CD4-positive, alpha-beta T cell (primary cell): ENCODE measurements at regions not wholly inside any gene's neighbourhood (a gene's known extent, or its start where the extent isn't known, plus 50 kb on each side); places are given as distances from the start of the nearest gene placed in this dataset.

Experiments used
- ATAC-seq: fragments of 200-7000 bp; cut with Tn5 transposase; one replicate; pipeline ENCODE4 v1.10.0; 2022; ENCODE audit warnings: mild to moderate bottlenecking; ENCODE audit not compliant: poor library complexity
- CTCF ChIA-PET: fragments of 350-600 bp; sonication (Branson Sonifier 250); formaldehyde crosslinking; loops from one replicate; lab custom pipeline; 2021; ENCODE audit warnings: antibody characterized with exemption, inconsistent platforms; lab: Charles Lee
- POLR2A ChIA-PET: fragments of 350-600 bp; sonication (Branson Sonifier 250); formaldehyde crosslinking; loops from one replicate; lab custom pipeline; 2021; ENCODE audit warnings: antibody characterized with exemption, inconsistent platforms; lab: Charles Lee
- DNase-seq, 14 experiments: peaks; one replicate each; pipeline ENCODE4 v3.0.0-alpha.2; 2013 to 2020; ENCODE audit warnings: mixed read lengths in 2 of 14
- H3K27ac ChIP-seq, 2 donors: one replicate each; pipeline versions ENCODE4 v1.5.1 to v1.7.0; 2013; ENCODE audit warnings: low read length in 2 of 2, low read depth in 1 of 2, mild to moderate bottlenecking in 1 of 2
- H3K27me3 ChIP-seq, 2 experiments: 1 replicate in 1 of 2; 2 replicates in 1 of 2; pipeline versions ENCODE4 v1.6.1 to v1.7.0; 2013; ENCODE audit warnings: low read length in 2 of 2, control low read depth in 1 of 2, mild to moderate bottlenecking in 1 of 2, moderate library complexity in 1 of 2; ENCODE audit not compliant: insufficient read depth in 2 of 2, control insufficient read depth in 1 of 2
- H3K36me3 ChIP-seq: one replicate; pipeline ENCODE4 v1.6.1; 2013; ENCODE audit warnings: low read length, control low read depth; ENCODE audit not compliant: insufficient read depth
- H3K4me1 ChIP-seq: one replicate; pipeline ENCODE4 v1.6.1; 2013; ENCODE audit warnings: low read length, control low read depth; ENCODE audit not compliant: insufficient read depth
- H3K4me3 ChIP-seq: one replicate; pipeline ENCODE4 v1.5.1; 2013; ENCODE audit warnings: mild to moderate bottlenecking, low read length, moderate library complexity
- H3K9me3 ChIP-seq, 2 experiments: 1 replicate in 1 of 2; 2 replicates in 1 of 2; pipeline versions ENCODE4 v1.6.1 to v1.7.0; 2013; ENCODE audit warnings: low read length in 2 of 2, mild to moderate bottlenecking in 2 of 2, control low read depth in 1 of 2, moderate library complexity in 1 of 2; ENCODE audit not compliant: control insufficient read depth in 1 of 2, insufficient read depth in 1 of 2
- H3K27ac Mint-ChIP-seq: one replicate; pipeline ENCODE4 v1.8.0; 2020; ENCODE audit warnings: mixed read lengths
- H3K27me3 Mint-ChIP-seq: one replicate; pipeline ENCODE4 v1.8.0; 2021; ENCODE audit warnings: mixed read lengths
- H3K36me3 Mint-ChIP-seq: one replicate; pipeline ENCODE4 v1.8.0; 2021; ENCODE audit warnings: low read depth, mixed read lengths
- H3K4me1 Mint-ChIP-seq: one replicate; pipeline ENCODE4 v1.8.0; 2021; ENCODE audit warnings: low read depth, mixed read lengths
- H3K4me3 Mint-ChIP-seq: one replicate; pipeline ENCODE4 v1.8.0; 2020; ENCODE audit warnings: mild to moderate bottlenecking, mixed read lengths
- H3K9me3 Mint-ChIP-seq: one replicate; pipeline ENCODE4 v1.8.0; 2020; ENCODE audit warnings: mixed read lengths
- intact Hi-C, 2 experiments: fragments of 100-400 bp; cut with DNase I in 1 of 2; cut with micrococcal nuclease in 1 of 2; formaldehyde crosslinking; loops; one replicate each; pipeline versions ENCODE4 v1.15.1 to v1.9.0; 2023 to 2025; cut with DNase I, micrococcal nuclease
- TF ChIP-seq, protein P1 (sequence below): fragments of 200-600 bp; IDR thresholded peaks from one replicate; pipeline ENCODE4 v1.8.0; 2022; ENCODE audit warnings: antibody characterized with exemption, mild to moderate bottlenecking

DNA sequence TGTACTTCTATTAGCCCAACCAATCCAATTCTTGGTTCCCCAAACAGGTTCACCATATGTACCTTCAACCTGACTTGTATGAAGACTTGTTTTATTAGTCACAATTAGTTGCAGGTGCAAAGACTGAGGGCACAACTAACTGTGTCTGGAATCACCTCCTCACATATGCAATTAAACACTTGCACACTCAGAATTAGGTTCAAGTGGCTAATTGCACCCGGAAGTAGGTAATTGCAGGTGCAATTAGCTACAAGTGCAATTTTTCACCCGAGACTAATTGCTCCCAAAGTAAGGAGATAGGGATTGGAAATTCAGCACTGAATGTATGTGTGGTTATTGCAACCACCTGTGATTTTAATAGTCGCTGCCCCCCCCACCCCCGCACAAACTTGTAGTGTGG, 338.9 kb downstream of the ZSWIM6 start:
- Histone ChIP-seq H3K27me3 (no peaks in the 10 kb centered on the region), H3K9me3 (no peaks in the 10 kb centered on the region), H3K4me3 (no peak overlapping the region), H3K4me1 (no peaks in the 10 kb centered on the region), H3K27ac (no peak overlapping the region), H3K36me3 (no peaks in the 10 kb centered on the region)
- no peak for ATAC-seq
- Mint-ChIP-seq H3K4me3 (no peak overlapping the region), H3K36me3 (no peaks in the 10 kb centered on the region), H3K27ac (no peak overlapping the region), H3K27me3 (peaks cover 36% of the 10 kb centered on the region), H3K4me1 (no peaks in the 10 kb centered on the region), H3K9me3 (no peaks in the 10 kb centered on the region)
- TF ChIP-seq, protein P1, sequence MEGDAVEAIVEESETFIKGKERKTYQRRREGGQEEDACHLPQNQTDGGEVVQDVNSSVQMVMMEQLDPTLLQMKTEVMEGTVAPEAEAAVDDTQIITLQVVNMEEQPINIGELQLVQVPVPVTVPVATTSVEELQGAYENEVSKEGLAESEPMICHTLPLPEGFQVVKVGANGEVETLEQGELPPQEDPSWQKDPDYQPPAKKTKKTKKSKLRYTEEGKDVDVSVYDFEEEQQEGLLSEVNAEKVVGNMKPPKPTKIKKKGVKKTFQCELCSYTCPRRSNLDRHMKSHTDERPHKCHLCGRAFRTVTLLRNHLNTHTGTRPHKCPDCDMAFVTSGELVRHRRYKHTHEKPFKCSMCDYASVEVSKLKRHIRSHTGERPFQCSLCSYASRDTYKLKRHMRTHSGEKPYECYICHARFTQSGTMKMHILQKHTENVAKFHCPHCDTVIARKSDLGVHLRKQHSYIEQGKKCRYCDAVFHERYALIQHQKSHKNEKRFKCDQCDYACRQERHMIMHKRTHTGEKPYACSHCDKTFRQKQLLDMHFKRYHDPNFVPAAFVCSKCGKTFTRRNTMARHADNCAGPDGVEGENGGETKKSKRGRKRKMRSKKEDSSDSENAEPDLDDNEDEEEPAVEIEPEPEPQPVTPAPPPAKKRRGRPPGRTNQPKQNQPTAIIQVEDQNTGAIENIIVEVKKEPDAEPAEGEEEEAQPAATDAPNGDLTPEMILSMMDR, result no peak
- CTCF ChIA-PET, result no interaction called here
- POLR2A ChIA-PET, result no interaction called here
- no peak for DNase-seq
- intact Hi-C loops, result no loop called here

GRCh38 chr5:61673007-61673735, 341.1 kb downstream of the ZSWIM6 start:
- Histone ChIP-seq H3K36me3 (no peaks in the 10 kb centered on the region), H3K27ac (no peak overlapping the region), H3K4me3 (no peak overlapping the region), H3K9me3 (no peaks in the 10 kb centered on the region), H3K4me1 (no peaks in the 10 kb centered on the region), H3K27me3 (no peaks in the 10 kb centered on the region)
- DNase-seq, result no peak
- peaks cover 32% of the 10 kb centered on the region for H3K27me3 Mint-ChIP-seq
- intact Hi-C loops, result no loop called here
- TF ChIP-seq, protein P1, result no peak
- ATAC-seq, result no peak
- POLR2A ChIA-PET, result no interaction called here
- H3K27ac Mint-ChIP-seq, result no peak overlapping the region
- no peaks in the 10 kb centered on the region for H3K4me1 Mint-ChIP-seq
- no peaks in the 10 kb centered on the region for H3K36me3 Mint-ChIP-seq
- CTCF ChIA-PET, result no interaction called here
- no peak overlapping the region for H3K4me3 Mint-ChIP-seq
- no peaks in the 10 kb centered on the region for H3K9me3 Mint-ChIP-seq

DNA sequence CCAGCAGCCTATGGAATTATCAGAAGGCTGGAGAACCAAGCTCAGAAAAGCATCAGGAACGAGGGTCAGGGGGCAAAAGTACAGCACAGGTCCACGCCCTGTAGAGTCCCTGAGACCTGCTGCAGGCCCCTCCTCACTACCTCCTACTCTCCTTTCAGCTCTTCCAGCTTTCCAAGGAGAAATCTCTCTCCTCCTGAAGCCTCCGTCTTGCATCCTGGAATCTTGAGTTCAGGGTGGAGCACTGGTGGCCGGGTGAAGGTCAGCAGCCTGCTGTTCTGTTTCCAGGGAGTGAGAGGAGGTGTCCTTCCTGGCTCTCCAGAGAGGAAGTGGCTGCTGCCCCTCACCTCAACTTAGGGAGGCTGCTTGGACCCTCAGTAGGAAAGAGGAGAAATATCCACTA, 342.3 kb downstream of the ZSWIM6 start:
- intact Hi-C loops, result no loop called here
- TF ChIP-seq, protein P1, result no peak
- ChIA-PET POLR2A (no interaction called here), CTCF (no interaction called here)
- no peaks in the 10 kb centered on the region for H3K9me3 Mint-ChIP-seq
- Histone ChIP-seq H3K27ac (no peak overlapping the region), H3K9me3 (no peaks in the 10 kb centered on the region), H3K4me1 (no peaks in the 10 kb centered on the region), H3K36me3 (no peaks in the 10 kb centered on the region), H3K4me3 (no peak overlapping the region), H3K27me3 (no peaks in the 10 kb centered on the region)
- no peak overlapping the region for H3K27ac Mint-ChIP-seq
- H3K4me3 Mint-ChIP-seq, result no peak overlapping the region
- ATAC-seq (no peak), DNase-seq (no peak)
- peaks cover 31% of the 10 kb centered on the region for H3K27me3 Mint-ChIP-seq
- no peaks in the 10 kb centered on the region for H3K4me1 Mint-ChIP-seq
- H3K36me3 Mint-ChIP-seq, result no peaks in the 10 kb centered on the region
